ENCODE measurements at regions not wholly inside any gene's neighbourhood (a gene's known extent, or its start where the extent isn't known, plus 50 kb on each side); places are given as distances from the start of the nearest gene placed in this dataset.

DNA sequence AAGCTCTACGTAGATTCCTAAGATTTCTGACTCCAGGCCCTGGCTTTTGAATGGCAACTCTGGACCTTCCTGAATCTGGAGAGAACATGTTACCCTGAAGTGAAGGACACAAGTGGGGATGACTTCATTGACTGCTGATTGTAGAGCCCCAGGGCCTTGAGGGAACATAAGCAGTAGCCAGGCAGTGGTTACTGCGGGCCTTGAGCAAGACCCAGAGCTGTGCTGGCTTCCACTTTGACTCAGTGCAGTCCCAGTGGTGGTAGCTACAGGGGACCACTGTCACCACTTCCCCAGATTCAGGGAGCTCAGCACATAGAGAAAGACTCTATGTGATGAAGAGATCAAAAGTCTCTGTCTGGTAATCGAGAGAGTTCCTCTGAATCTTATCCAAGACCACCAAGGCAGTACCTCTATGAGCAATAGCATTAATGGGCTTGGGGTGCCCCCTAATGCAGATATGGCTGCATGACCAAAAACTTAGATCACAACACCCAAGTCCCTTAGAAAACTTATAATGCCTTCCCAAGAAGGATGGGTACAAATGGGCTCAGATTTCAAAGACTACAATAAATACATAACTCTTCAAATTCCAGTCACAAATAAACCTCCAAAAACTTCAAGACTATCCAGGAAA, 1278.3 kb downstream of the AMY1C start:
- DNase-seq (ENCODE audit: low read depth): peak; percentile 3
- H3K4me3 ChIP-seq (ENCODE audit: low read depth, low read length): no peak overlapping the region
- TF ChIP-seq, protein P1, sequence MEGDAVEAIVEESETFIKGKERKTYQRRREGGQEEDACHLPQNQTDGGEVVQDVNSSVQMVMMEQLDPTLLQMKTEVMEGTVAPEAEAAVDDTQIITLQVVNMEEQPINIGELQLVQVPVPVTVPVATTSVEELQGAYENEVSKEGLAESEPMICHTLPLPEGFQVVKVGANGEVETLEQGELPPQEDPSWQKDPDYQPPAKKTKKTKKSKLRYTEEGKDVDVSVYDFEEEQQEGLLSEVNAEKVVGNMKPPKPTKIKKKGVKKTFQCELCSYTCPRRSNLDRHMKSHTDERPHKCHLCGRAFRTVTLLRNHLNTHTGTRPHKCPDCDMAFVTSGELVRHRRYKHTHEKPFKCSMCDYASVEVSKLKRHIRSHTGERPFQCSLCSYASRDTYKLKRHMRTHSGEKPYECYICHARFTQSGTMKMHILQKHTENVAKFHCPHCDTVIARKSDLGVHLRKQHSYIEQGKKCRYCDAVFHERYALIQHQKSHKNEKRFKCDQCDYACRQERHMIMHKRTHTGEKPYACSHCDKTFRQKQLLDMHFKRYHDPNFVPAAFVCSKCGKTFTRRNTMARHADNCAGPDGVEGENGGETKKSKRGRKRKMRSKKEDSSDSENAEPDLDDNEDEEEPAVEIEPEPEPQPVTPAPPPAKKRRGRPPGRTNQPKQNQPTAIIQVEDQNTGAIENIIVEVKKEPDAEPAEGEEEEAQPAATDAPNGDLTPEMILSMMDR (IDR thresholded peaks at IDR 0.05; ENCODE audit: low read depth, low read length): no peak
- TF ChIP-seq POLR2A (IDR thresholded peaks at IDR 0.05; ENCODE audit: extremely low read depth, insufficient read length): no peak
- TF ChIP-seq, protein P2, sequence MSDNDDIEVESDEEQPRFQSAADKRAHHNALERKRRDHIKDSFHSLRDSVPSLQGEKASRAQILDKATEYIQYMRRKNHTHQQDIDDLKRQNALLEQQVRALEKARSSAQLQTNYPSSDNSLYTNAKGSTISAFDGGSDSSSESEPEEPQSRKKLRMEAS (IDR thresholded peaks at IDR 0.05; ENCODE audit: low read depth, low read length): no peak
- no peak for TF ChIP-seq MYC (IDR thresholded peaks at IDR 0.05; ENCODE audit: low read depth, low read length)

DNA sequence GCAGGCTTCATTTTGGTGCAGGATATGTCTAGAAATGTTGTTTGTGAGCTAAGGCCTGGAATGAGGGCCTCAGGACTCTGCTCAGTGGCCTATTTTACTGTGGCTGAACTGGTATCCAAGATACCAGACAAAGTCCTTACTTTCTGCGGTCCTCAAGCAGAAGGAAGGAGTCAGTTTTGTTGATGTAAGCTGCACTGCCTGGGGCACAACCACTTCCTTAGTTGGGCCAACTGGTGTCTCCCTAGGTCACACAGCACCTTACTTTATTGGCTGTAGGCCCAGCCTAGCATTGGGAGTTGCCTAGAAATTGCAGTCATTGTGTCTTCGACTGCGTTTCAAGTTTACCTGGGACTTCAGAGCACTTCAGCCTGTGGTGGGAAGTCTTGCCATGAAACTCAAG, 1322.7 kb downstream of the AMY1C start:
- no peak for TF ChIP-seq POLR2A (IDR thresholded peaks at IDR 0.05; ENCODE audit: extremely low read depth, insufficient read length)
- TF ChIP-seq, protein P2 (IDR thresholded peaks at IDR 0.05; ENCODE audit: low read depth, low read length): no peak
- TF ChIP-seq, protein P1 (IDR thresholded peaks at IDR 0.05; ENCODE audit: low read depth, low read length): no peak
- TF ChIP-seq MYC (IDR thresholded peaks at IDR 0.05; ENCODE audit: low read depth, low read length): no peak
- no peak for DNase-seq (ENCODE audit: low read depth)
- H3K4me3 ChIP-seq (ENCODE audit: low read depth, low read length): no peak overlapping the region

DNA sequence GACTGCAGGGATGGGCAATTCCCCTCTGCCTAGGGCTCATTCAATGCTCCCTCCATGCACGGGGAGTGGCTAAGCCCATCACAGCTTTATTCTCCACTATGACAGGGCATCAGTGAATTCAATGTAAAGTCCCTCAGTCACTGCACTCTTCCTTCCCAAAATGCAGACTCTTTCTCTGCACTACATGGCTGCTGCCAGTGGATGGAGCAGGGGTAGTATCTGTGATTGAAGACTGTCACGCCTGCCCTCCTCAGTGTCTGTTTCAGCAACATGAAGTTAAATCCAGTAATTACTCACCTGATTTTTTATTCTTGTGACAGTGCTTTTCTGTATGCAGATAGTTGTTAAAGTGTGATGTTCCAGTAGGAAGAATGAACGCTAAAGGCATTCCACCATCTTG, 1323.2 kb downstream of the AMY1C start:
- TF ChIP-seq MYC (IDR thresholded peaks at IDR 0.05; ENCODE audit: low read depth, low read length): no peak
- TF ChIP-seq, protein P1 (IDR thresholded peaks at IDR 0.05; ENCODE audit: low read depth, low read length): no peak
- no peak for TF ChIP-seq POLR2A (IDR thresholded peaks at IDR 0.05; ENCODE audit: extremely low read depth, insufficient read length)
- TF ChIP-seq, protein P2 (IDR thresholded peaks at IDR 0.05; ENCODE audit: low read depth, low read length): no peak
- no peak for DNase-seq (ENCODE audit: low read depth)
- no peak overlapping the region for H3K4me3 ChIP-seq (ENCODE audit: low read depth, low read length)

DNA sequence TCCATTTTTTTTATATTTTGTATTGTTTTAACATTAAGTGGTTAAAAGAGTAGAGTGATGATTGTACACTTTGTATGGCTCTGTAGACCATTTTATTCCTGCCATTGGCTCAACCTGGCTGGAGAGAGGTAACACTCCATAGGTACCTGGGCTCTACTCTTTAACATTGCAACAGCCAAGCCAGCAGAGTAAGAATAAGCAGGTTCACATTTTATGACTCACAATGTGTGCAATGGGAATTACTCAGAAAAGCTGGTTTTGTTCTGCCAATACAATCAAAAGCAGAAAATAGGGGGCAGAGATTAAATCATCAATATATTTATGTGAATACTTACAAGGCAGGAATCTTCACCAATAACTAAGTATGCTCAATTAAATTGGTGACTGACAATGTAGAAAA, 1324.0 kb downstream of the AMY1C start:
- no peak overlapping the region for H3K4me3 ChIP-seq (ENCODE audit: low read depth, low read length)
- TF ChIP-seq POLR2A (IDR thresholded peaks at IDR 0.05; ENCODE audit: extremely low read depth, insufficient read length): no peak
- TF ChIP-seq, protein P1 (IDR thresholded peaks at IDR 0.05; ENCODE audit: low read depth, low read length): no peak
- no peak for TF ChIP-seq MYC (IDR thresholded peaks at IDR 0.05; ENCODE audit: low read depth, low read length)
- TF ChIP-seq, protein P2 (IDR thresholded peaks at IDR 0.05; ENCODE audit: low read depth, low read length): no peak
- DNase-seq (ENCODE audit: low read depth): no peak

DNA sequence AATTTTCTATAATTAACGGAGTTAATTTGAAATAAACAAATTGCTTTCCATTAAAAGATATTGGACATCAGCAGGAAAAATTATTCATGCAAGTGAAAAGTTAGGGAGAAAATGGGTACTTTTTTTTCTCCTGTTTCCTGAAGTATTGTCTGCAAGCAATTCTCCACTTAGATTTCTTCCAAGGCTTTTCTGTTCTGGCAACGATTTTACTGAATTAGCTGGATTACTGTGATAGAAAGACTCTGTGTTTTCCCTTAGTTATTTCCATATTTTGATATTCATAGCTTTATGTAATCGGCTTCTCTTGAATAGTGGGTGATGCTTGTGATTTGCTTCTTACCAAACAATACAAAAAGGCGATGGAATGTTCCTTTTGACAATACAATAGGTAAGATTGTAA, 1333.9 kb downstream of the AMY1C start:
- no peak overlapping the region for H3K4me3 ChIP-seq (ENCODE audit: low read depth, low read length)
- no peak for DNase-seq (ENCODE audit: low read depth)
- no peak for TF ChIP-seq POLR2A (IDR thresholded peaks at IDR 0.05; ENCODE audit: extremely low read depth, insufficient read length)
- no peak for TF ChIP-seq MYC (IDR thresholded peaks at IDR 0.05; ENCODE audit: low read depth, low read length)
- TF ChIP-seq, protein P2 (IDR thresholded peaks at IDR 0.05; ENCODE audit: low read depth, low read length): no peak
- TF ChIP-seq, protein P1 (IDR thresholded peaks at IDR 0.05; ENCODE audit: low read depth, low read length): no peak
